OCI-LY7 (cell line): ENCODE measurements at regions not wholly inside any gene's neighbourhood (a gene's known extent, or its start where the extent isn't known, plus 50 kb on each side); places are given as distances from the start of the nearest gene placed in this dataset.

Source experiments
- BruUV-seq: library from RNA; stranded (reverse); fragments of 400-500 nt; replicated peaks from 2 replicates; lab custom pipeline; 2021; lab: Mats Ljungman, UMichigan
- CTCF ChIA-PET: fragments of 300-600 bp; sonication (Branson Sonifier 250); formaldehyde crosslinking; loops from one replicate; lab custom pipeline; 2022; ENCODE audit warnings: antibody characterized with exemption; ENCODE audit not compliant: unreplicated experiment; lab: Charles Lee
- POLR2A ChIA-PET: fragments of 300-600 bp; sonication (Branson Sonifier 250); formaldehyde crosslinking; loops from one replicate; lab custom pipeline; 2022; ENCODE audit warnings: antibody characterized with exemption; lab: Charles Lee
- DNase-seq: peaks from one replicate; pipeline ENCODE4 v3.0.0-alpha.2; 2015; ENCODE audit warnings: low spot score
- H2AFZ ChIP-seq: fragments of 200-600 bp; sonication (generic), shearing (Covaris generic); 2 replicates; pipeline ENCODE4 v1.6.1; 2014; ENCODE audit warnings: mild to moderate bottlenecking, antibody characterized with exemption, low read length, moderate library complexity
- H3K27ac ChIP-seq: fragments of 200-600 bp; sonication (generic); 2 replicates; pipeline ENCODE4 v1.5.1; 2014; ENCODE audit warnings: mixed run types, low read depth, mild to moderate bottlenecking, moderate library complexity, low read length, inconsistent platforms; ENCODE audit not compliant: poor library complexity, severe bottlenecking
- H3K36me3 ChIP-seq: fragments of 200-600 bp; sonication (generic); 2 replicates; pipeline ENCODE4 v1.6.1; 2014; ENCODE audit warnings: mild to moderate bottlenecking, antibody characterized with exemption, low read length, moderate library complexity, mixed read lengths; ENCODE audit not compliant: insufficient read depth
- H3K4me1 ChIP-seq: fragments of 200-600 bp; sonication (generic); 2 replicates; pipeline ENCODE4 v1.5.1; 2014; ENCODE audit warnings: mild to moderate bottlenecking, low read length; ENCODE audit not compliant: insufficient read depth, poor library complexity, severe bottlenecking
- H3K4me2 ChIP-seq: fragments of 200-600 bp; sonication (generic); 2 replicates; pipeline ENCODE4 v1.6.1; 2014; ENCODE audit warnings: mild to moderate bottlenecking, low read length
- H3K4me3 ChIP-seq: fragments of 200-600 bp; sonication (generic); 2 replicates; pipeline ENCODE4 v1.5.1; 2014; ENCODE audit warnings: mild to moderate bottlenecking, low read depth, low read length; ENCODE audit not compliant: poor library complexity, severe bottlenecking
- H3K79me2 ChIP-seq: fragments of 200-600 bp; sonication (generic); 2 replicates; pipeline ENCODE4 v1.6.1; 2016; ENCODE audit warnings: low read depth, mild to moderate bottlenecking, low read length, moderate library complexity, mixed read lengths; ENCODE audit not compliant: insufficient read depth
- H3K9me2 ChIP-seq: fragments of 200-600 bp; sonication (generic); 2 replicates; pipeline ENCODE4 v1.6.1; 2016; ENCODE audit warnings: mild to moderate bottlenecking, low read length, mixed read lengths; ENCODE audit not compliant: insufficient read depth
- H3K9me3 ChIP-seq: fragments of 200-600 bp; sonication (generic); 2 replicates; pipeline ENCODE4 v1.6.1; 2014; ENCODE audit warnings: mild to moderate bottlenecking, mixed run types, low read length, mixed read lengths
- H4K20me1 ChIP-seq: fragments of 200-600 bp; sonication (generic); 2 replicates; pipeline ENCODE4 v1.6.1; 2014; ENCODE audit warnings: mild to moderate bottlenecking, antibody characterized with exemption, low read length, moderate library complexity, mixed read lengths; ENCODE audit not compliant: insufficient read depth
- EZH2phosphoT487 ChIP-seq: fragments of 200-600 bp; sonication (generic); IDR thresholded peaks from 2 replicates; pipeline ENCODE4 v1.6.1; 2018; ENCODE audit warnings: low read depth, borderline replicate concordance, mild to moderate bottlenecking, mixed run types, antibody characterized with exemption, low read length, moderate library complexity, mixed read lengths
- intact Hi-C: fragments of 100-400 bp; cut with micrococcal nuclease; formaldehyde crosslinking; loops from one replicate; pipeline ENCODE4 v1.10.0; 2022; ENCODE audit not compliant: unreplicated experiment
- TF ChIP-seq, protein P1 (sequence below): fragments of 200-600 bp; sonication (generic); conservative IDR thresholded peaks from 2 replicates; pipeline ENCODE4 v1.5.1; 2014; ENCODE audit warnings: mild to moderate bottlenecking, antibody characterized with exemption, low read length, moderate library complexity, mixed read lengths

DNA sequence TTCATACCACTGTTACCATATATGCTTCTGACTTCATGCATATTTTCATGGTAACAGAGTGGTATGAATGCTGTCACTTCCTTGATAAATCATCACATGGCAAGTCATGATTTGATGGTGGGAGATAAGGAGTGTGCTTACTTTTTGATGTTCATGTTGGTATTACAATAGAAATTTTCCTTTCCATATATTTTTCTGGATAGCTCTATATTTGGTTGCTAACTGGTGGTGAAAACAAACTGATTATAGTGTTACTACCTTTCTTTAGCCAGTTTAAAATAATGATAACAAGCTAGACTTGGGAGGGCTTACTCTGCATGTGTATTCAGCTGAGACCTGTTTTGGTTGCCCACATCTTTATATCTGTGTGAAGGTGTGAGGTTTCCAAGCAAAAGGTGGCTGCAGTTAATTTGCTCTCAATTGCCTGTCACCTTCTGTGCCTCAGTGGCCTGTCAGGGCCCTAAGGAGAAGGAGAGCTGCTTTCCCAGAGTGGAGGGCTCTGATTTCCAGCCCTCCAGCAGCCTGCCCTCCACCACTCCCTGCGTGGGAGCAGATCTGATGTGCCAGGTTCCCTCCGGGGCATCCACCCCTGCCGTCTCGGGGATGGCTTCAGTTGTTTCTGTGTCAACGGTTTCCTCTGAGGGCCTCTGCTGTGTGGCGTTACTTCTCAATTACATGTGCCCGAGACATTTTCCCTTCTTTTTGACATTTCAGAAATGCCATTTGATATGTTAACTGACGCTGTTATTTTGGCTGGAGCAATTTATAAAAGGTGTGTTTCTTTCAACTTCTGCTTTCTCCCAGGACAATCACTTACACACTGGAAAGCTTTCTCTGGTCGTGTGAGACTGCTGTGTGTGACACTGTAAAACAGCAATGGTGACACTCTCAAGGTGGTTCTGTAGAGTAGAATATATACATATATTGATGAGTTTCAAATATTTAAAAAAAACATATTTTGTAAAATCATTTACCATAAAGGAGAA lies 107.7 kb upstream of the KLF6 start:
- Histone ChIP-seq H3K9me2 (no peaks in the 10 kb centered on the region), H3K4me3 (no peak overlapping the region), H2AFZ (no peak overlapping the region), H3K4me2 (no peak overlapping the region), H3K4me1 (no peaks in the 10 kb centered on the region), H3K27ac (no peak overlapping the region), H3K36me3 (no peaks in the 10 kb centered on the region), H3K9me3 (no peaks in the 10 kb centered on the region), H4K20me1 (no peaks in the 10 kb centered on the region), H3K79me2 (no peaks in the 10 kb centered on the region)
- CTCF ChIA-PET: interaction anchor here (0.5 kb wide), 1 partner anchor 40 kb away, joined by 3 read pairs; no protein-coding TSS in a partner anchor
- POLR2A ChIA-PET: interaction anchor here (0.8 to 1.6 kb wide), 3 partner anchors 9 to 45 kb away, joined by 4 to 5 read pairs (median 5); no protein-coding TSS in a partner anchor
- DNase-seq: no peak
- TF ChIP-seq, protein P1, sequence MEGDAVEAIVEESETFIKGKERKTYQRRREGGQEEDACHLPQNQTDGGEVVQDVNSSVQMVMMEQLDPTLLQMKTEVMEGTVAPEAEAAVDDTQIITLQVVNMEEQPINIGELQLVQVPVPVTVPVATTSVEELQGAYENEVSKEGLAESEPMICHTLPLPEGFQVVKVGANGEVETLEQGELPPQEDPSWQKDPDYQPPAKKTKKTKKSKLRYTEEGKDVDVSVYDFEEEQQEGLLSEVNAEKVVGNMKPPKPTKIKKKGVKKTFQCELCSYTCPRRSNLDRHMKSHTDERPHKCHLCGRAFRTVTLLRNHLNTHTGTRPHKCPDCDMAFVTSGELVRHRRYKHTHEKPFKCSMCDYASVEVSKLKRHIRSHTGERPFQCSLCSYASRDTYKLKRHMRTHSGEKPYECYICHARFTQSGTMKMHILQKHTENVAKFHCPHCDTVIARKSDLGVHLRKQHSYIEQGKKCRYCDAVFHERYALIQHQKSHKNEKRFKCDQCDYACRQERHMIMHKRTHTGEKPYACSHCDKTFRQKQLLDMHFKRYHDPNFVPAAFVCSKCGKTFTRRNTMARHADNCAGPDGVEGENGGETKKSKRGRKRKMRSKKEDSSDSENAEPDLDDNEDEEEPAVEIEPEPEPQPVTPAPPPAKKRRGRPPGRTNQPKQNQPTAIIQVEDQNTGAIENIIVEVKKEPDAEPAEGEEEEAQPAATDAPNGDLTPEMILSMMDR: no peak
- no peak for TF ChIP-seq EZH2phosphoT487
- no TSS peak for BruUV-seq
- intact Hi-C loops: no loop called here

DNA sequence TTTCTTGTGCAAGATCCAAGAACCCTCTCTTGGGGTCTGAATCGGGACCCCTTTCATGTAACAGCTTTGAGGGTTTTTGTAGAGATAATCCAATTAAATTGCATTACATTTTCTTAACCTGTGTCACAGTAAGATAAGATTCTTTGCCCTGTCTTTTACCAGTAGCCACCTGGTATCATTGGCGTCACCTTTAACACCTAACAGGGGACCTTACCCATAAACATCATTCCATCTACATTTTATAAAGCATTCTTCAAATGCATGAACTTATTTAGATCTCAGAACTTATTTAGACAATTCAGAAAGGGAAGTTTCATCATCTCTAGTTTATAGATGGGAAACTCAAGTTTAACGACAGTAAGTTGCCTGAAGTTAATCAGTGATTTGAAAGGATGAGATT lies 106.4 kb upstream of the KLF6 start:
- Histone ChIP-seq H2AFZ (no peak overlapping the region), H3K4me1 (no peaks in the 10 kb centered on the region), H3K4me2 (no peak overlapping the region), H3K27ac (no peak overlapping the region), H3K36me3 (no peaks in the 10 kb centered on the region), H3K9me2 (no peaks in the 10 kb centered on the region), H3K9me3 (no peaks in the 10 kb centered on the region), H3K4me3 (no peak overlapping the region), H3K79me2 (no peaks in the 10 kb centered on the region), H4K20me1 (no peaks in the 10 kb centered on the region)
- intact Hi-C loops: no loop called here
- no TSS peak for BruUV-seq
- TF ChIP-seq, protein P1: no peak
- TF ChIP-seq EZH2phosphoT487: no peak
- ChIA-PET POLR2A (interaction anchor here (0.7 to 1.2 kb wide), 3 partner anchors 26 to 78 kb away, joined by 3 to 4 read pairs (median 3); no protein-coding TSS in a partner anchor), CTCF (no interaction called here)
- DNase-seq: no peak
